OCI-LY7 (cell line): ENCODE measurements at regions not wholly inside any gene's neighbourhood (a gene's known extent, or its start where the extent isn't known, plus 50 kb on each side); places are given as distances from the start of the nearest gene placed in this dataset.

Experiments used
- BruUV-seq: library from RNA; stranded (reverse); fragments of 400-500 nt; replicated peaks from 2 replicates; lab custom pipeline; 2021; lab: Mats Ljungman, UMichigan
- CTCF ChIA-PET: fragments of 300-600 bp; sonication (Branson Sonifier 250); formaldehyde crosslinking; loops from one replicate; lab custom pipeline; 2022; ENCODE audit warnings: antibody characterized with exemption; ENCODE audit not compliant: unreplicated experiment; lab: Charles Lee
- POLR2A ChIA-PET: fragments of 300-600 bp; sonication (Branson Sonifier 250); formaldehyde crosslinking; loops from one replicate; lab custom pipeline; 2022; ENCODE audit warnings: antibody characterized with exemption; lab: Charles Lee
- DNase-seq: peaks from one replicate; pipeline ENCODE4 v3.0.0-alpha.2; 2015; ENCODE audit warnings: low spot score
- H2AFZ ChIP-seq: fragments of 200-600 bp; sonication (generic), shearing (Covaris generic); 2 replicates; pipeline ENCODE4 v1.6.1; 2014; ENCODE audit warnings: mild to moderate bottlenecking, antibody characterized with exemption, low read length, moderate library complexity
- H3K27ac ChIP-seq: fragments of 200-600 bp; sonication (generic); 2 replicates; pipeline ENCODE4 v1.5.1; 2014; ENCODE audit warnings: mixed run types, low read depth, mild to moderate bottlenecking, moderate library complexity, low read length, inconsistent platforms; ENCODE audit not compliant: poor library complexity, severe bottlenecking
- H3K36me3 ChIP-seq: fragments of 200-600 bp; sonication (generic); 2 replicates; pipeline ENCODE4 v1.6.1; 2014; ENCODE audit warnings: mild to moderate bottlenecking, antibody characterized with exemption, low read length, moderate library complexity, mixed read lengths; ENCODE audit not compliant: insufficient read depth
- H3K4me1 ChIP-seq: fragments of 200-600 bp; sonication (generic); 2 replicates; pipeline ENCODE4 v1.5.1; 2014; ENCODE audit warnings: mild to moderate bottlenecking, low read length; ENCODE audit not compliant: insufficient read depth, poor library complexity, severe bottlenecking
- H3K4me2 ChIP-seq: fragments of 200-600 bp; sonication (generic); 2 replicates; pipeline ENCODE4 v1.6.1; 2014; ENCODE audit warnings: mild to moderate bottlenecking, low read length
- H3K4me3 ChIP-seq: fragments of 200-600 bp; sonication (generic); 2 replicates; pipeline ENCODE4 v1.5.1; 2014; ENCODE audit warnings: mild to moderate bottlenecking, low read depth, low read length; ENCODE audit not compliant: poor library complexity, severe bottlenecking
- H3K79me2 ChIP-seq: fragments of 200-600 bp; sonication (generic); 2 replicates; pipeline ENCODE4 v1.6.1; 2016; ENCODE audit warnings: low read depth, mild to moderate bottlenecking, low read length, moderate library complexity, mixed read lengths; ENCODE audit not compliant: insufficient read depth
- H3K9me2 ChIP-seq: fragments of 200-600 bp; sonication (generic); 2 replicates; pipeline ENCODE4 v1.6.1; 2016; ENCODE audit warnings: mild to moderate bottlenecking, low read length, mixed read lengths; ENCODE audit not compliant: insufficient read depth
- H3K9me3 ChIP-seq: fragments of 200-600 bp; sonication (generic); 2 replicates; pipeline ENCODE4 v1.6.1; 2014; ENCODE audit warnings: mild to moderate bottlenecking, mixed run types, low read length, mixed read lengths
- H4K20me1 ChIP-seq: fragments of 200-600 bp; sonication (generic); 2 replicates; pipeline ENCODE4 v1.6.1; 2014; ENCODE audit warnings: mild to moderate bottlenecking, antibody characterized with exemption, low read length, moderate library complexity, mixed read lengths; ENCODE audit not compliant: insufficient read depth
- CTCF ChIP-seq: fragments of 200-600 bp; sonication (generic); conservative IDR thresholded peaks from 2 replicates; pipeline ENCODE4 v1.5.1; 2014; ENCODE audit warnings: mild to moderate bottlenecking, antibody characterized with exemption, low read length, moderate library complexity, mixed read lengths
- EZH2phosphoT487 ChIP-seq: fragments of 200-600 bp; sonication (generic); IDR thresholded peaks from 2 replicates; pipeline ENCODE4 v1.6.1; 2018; ENCODE audit warnings: low read depth, borderline replicate concordance, mild to moderate bottlenecking, mixed run types, antibody characterized with exemption, low read length, moderate library complexity, mixed read lengths
- intact Hi-C: fragments of 100-400 bp; cut with micrococcal nuclease; formaldehyde crosslinking; loops from one replicate; pipeline ENCODE4 v1.10.0; 2022; ENCODE audit not compliant: unreplicated experiment

GRCh38 chr15:95864467-95864886 is 466.0 kb upstream of the NR2F2 start:
- H3K9me2 ChIP-seq: no peaks in the 10 kb centered on the region
- H3K27ac ChIP-seq: no peak overlapping the region
- H3K79me2 ChIP-seq: no peaks in the 10 kb centered on the region
- H3K4me2 ChIP-seq: no peak overlapping the region
- H4K20me1 ChIP-seq: no peaks in the 10 kb centered on the region
- H3K4me3 ChIP-seq: no peak overlapping the region
- BruUV-seq: no TSS peak
- no peaks in the 10 kb centered on the region for H3K36me3 ChIP-seq
- CTCF ChIA-PET: no interaction called here
- H3K9me3 ChIP-seq: no peaks in the 10 kb centered on the region
- POLR2A ChIA-PET: interaction anchor here (0.7 kb wide), 1 partner anchor 940 kb away, joined by 3 read pairs; no protein-coding TSS in a partner anchor
- TF ChIP-seq CTCF (no peak), EZH2phosphoT487 (no peak)
- intact Hi-C loops: no loop called here
- H2AFZ ChIP-seq: no peak overlapping the region
- no peak for DNase-seq
- H3K4me1 ChIP-seq: no peaks in the 10 kb centered on the region

GRCh38 chr15:95865330-95865739 is 465.2 kb upstream of the NR2F2 start:
- TF ChIP-seq CTCF (no peak), EZH2phosphoT487 (no peak)
- POLR2A ChIA-PET: no interaction called here
- H3K27ac ChIP-seq: no peak overlapping the region
- no peak overlapping the region for H2AFZ ChIP-seq
- no peaks in the 10 kb centered on the region for H3K9me3 ChIP-seq
- H3K4me1 ChIP-seq: no peaks in the 10 kb centered on the region
- no peak overlapping the region for H3K4me2 ChIP-seq
- CTCF ChIA-PET: no interaction called here
- H3K36me3 ChIP-seq: no peaks in the 10 kb centered on the region
- intact Hi-C loops: no loop called here
- BruUV-seq: no TSS peak
- no peaks in the 10 kb centered on the region for H3K9me2 ChIP-seq
- no peaks in the 10 kb centered on the region for H4K20me1 ChIP-seq
- H3K4me3 ChIP-seq: no peak overlapping the region
- DNase-seq: no peak
- no peaks in the 10 kb centered on the region for H3K79me2 ChIP-seq

GRCh38 chr15:95866711-95867440 is 463.6 kb upstream of the NR2F2 start:
- no peak overlapping the region for H2AFZ ChIP-seq
- H3K4me3 ChIP-seq: no peak overlapping the region
- no peak for TF ChIP-seq CTCF
- no peak for TF ChIP-seq EZH2phosphoT487
- BruUV-seq: no TSS peak
- ChIA-PET POLR2A (no interaction called here), CTCF (no interaction called here)
- H3K79me2 ChIP-seq: no peaks in the 10 kb centered on the region
- no peaks in the 10 kb centered on the region for H3K4me1 ChIP-seq
- intact Hi-C loops: no loop called here
- no peaks in the 10 kb centered on the region for H3K9me3 ChIP-seq
- no peaks in the 10 kb centered on the region for H3K36me3 ChIP-seq
- no peaks in the 10 kb centered on the region for H3K9me2 ChIP-seq
- no peaks in the 10 kb centered on the region for H4K20me1 ChIP-seq
- H3K27ac ChIP-seq: no peak overlapping the region
- no peak for DNase-seq
- H3K4me2 ChIP-seq: no peak overlapping the region
